GM18858 (cell line): ENCODE measurements at regions not wholly inside any gene's neighbourhood (a gene's known extent, or its start where the extent isn't known, plus 50 kb on each side); places are given as distances from the start of the nearest gene placed in this dataset.

Experiments
- ATAC-seq: cut with Tn5 transposase; IDR thresholded peaks from one replicate; pipeline ENCODE4 v1.9.1; 2021; ENCODE audit not compliant: unreplicated experiment

- no peak for ATAC-seq
Measured at GRCh38 chr6:169048185-169048864, 205.3 kb downstream of the THBS2 start.

- ATAC-seq, result no peak
Measured at GRCh38 chr6:169047345-169047744, 206.3 kb downstream of the THBS2 start.

GRCh38 chr6:169046483-169047192, 207.0 kb downstream of the THBS2 start:
- ATAC-seq, result no peak

- ATAC-seq, result no peak
Measured at GRCh38 chr6:169046021-169046420, 207.6 kb downstream of the THBS2 start.

GRCh38 chr6:169045486-169045885, 208.2 kb downstream of the THBS2 start:
- no peak for ATAC-seq

- ATAC-seq, result no peak
Measured at GRCh38 chr6:169044381-169045230, 209.0 kb downstream of the THBS2 start.

GRCh38 chr6:169042061-169042460, 211.6 kb downstream of the THBS2 start:
- ATAC-seq, result no peak

- no peak for ATAC-seq
Measured at GRCh38 chr6:169041078-169041477, 212.6 kb downstream of the THBS2 start.

GRCh38 chr6:169038691-169039090, 215.0 kb downstream of the THBS2 start:
- no peak for ATAC-seq

- no peak for ATAC-seq
Measured at GRCh38 chr6:169035385-169036240, 218.0 kb downstream of the THBS2 start.

GRCh38 chr6:169034516-169035167, 219.0 kb downstream of the THBS2 start:
- ATAC-seq, result no peak

GRCh38 chr6:169029861-169030260, 223.8 kb downstream of the THBS2 start:
- ATAC-seq, result no peak

- ATAC-seq, result no peak
Measured at GRCh38 chr6:169028343-169028742, 225.3 kb downstream of the THBS2 start.

- no peak for ATAC-seq
Measured at GRCh38 chr6:169026175-169026574, 227.5 kb downstream of the THBS2 start.

GRCh38 chr6:169024047-169024660, 229.5 kb downstream of the THBS2 start:
- no peak for ATAC-seq

GRCh38 chr6:169023161-169023874, 230.3 kb downstream of the THBS2 start:
- no peak for ATAC-seq

GRCh38 chr6:169022079-169022478, 231.6 kb downstream of the THBS2 start:
- no peak for ATAC-seq

GRCh38 chr6:169020821-169021220, 232.8 kb downstream of the THBS2 start:
- no peak for ATAC-seq
